Activated CD4-positive, alpha-beta T cell treated with anti-CD3 and anti-CD28 coated beads for 1 hour (primary cell): ENCODE measurements at regions not wholly inside any gene's neighbourhood (a gene's known extent, or its start where the extent isn't known, plus 50 kb on each side); places are given as distances from the start of the nearest gene placed in this dataset.
"Not testable (repeated sequence)": the region's sequence is repeated elsewhere in the genome, so short reads cannot be mapped to it uniquely, and the experiment has no call there.

Experiments
- DNase-seq: peaks from one replicate; pipeline ENCODE4 v3.0.0-alpha.2; 2020

DNA sequence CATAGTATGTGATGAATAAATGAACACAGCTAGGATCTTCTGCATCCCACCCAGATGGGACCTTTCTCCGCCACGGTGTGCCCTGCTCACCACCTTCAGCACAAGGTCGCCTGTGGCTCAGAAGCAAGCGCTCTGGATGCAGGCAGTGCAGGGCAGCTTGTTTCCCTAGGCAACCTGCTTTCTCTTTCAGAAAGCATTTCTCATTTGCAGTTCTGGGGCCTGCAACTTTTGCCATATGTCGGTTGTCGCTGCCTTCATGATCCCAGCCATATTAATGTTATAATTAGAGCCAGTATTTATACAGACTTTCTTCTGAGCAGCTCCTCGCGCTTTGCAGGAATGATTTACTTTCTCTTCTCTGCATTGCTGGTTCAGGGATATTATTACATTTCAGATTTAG is 692.8 kb downstream of the RNF144A start:
- no peak for DNase-seq

GRCh38 chr2:7611750-7612149 is 694.5 kb downstream of the RNF144A start:
- no peak for DNase-seq

DNA sequence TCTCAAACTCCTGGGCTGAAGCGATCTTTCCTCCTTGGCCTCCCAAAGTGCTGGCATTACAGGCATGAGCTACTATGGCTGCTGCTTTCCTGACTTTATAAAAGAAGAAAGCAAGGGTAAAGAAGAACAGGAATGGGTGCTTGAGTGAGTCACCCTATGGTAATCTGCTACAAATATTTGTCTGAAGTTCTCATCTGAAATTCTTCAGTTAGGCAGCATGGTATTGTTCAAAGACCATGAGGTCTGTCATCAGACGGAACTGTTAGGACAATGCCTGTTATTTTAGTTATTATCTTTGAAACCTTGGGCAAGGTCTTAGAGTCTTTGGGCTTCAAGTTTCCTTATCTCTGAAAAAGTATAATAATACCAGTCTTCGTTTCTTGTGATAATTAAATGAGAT is 695.8 kb downstream of the RNF144A start:
- DNase-seq: no peak

DNA sequence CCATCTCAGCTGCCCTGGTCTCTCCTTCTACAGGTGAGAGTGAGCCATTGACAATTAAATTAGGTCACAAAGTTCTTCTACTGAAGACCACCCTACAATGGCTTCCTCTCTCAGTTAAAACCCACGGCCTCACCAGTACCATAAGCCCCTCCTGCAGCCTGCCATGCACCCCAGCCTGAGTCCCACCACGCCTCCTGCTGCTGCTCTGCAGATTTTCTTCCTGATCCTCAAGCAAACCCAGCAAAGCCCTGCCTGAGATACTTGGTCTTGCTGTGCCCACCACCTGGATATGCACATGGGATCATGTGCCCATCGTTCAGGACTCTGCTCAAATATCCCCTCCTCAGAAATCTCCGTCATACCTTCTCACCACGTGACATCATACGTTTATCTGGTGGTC is 696.6 kb downstream of the RNF144A start:
- no peak for DNase-seq

GRCh38 chr2:7618031-7618430 is 700.8 kb downstream of the RNF144A start:
- DNase-seq: no peak

DNA sequence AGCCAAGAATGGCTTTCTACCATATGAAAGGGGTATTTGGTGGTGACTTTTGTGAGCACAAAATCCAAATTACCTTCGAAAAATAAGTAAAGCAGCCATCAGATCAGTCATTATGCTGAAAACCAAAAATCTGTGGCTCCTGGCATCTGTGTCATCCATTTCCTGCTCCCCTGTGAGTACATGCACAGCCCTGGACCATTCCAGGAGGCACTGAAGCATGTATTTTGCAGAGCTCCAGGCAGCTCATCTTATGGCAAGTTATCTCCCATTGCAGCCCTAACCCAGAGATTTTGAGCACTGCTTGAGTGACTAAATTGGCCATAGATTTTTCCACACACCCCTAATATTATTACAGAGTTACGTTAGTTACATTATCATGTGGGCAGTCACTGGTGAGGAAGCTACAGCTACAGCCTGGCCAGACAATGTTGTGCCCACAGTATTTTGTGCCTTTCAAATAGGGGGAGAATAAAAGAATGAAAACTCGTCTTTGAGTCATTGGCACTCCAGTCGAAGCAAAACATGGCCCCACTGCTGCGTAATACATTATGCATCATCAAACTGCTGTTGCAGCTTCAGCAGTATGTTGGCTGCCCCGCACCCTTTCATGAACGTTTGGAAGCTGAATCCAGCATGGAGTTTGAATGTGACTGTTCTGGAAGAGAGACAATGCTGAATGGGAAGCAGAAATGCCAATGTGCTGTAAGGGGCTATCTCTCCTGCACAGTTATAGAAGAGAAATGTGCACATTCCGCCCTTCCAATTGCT is 702.2 kb downstream of the RNF144A start:
- no peak for DNase-seq

GRCh38 chr2:7620255-7620654 is 703.0 kb downstream of the RNF144A start:
- DNase-seq: no peak

- DNase-seq: no peak
Observed at GRCh38 chr2:7621018-7621814, 704.0 kb downstream of the RNF144A start.

- DNase-seq: no peak
Observed at GRCh38 chr2:7625392-7626138, 708.4 kb downstream of the RNF144A start.

DNA sequence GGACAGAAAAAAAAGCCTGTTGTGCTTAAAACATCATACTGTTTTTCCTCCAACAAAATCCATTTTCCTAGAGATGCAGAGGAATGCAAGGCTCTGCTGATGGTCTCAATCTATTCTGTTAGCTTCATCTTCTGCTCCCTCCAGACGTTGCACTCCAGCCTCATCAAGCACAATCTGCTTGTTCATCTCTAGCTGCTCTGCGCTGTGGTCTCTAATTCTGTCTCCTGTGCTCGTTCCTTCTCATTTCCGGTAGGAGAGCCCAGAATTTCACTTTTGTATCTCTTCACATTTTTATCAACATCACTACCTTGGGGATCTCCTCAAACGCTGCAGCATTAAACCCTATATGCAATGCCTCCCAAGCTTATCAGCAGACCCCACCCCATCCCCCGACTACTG is 708.9 kb downstream of the RNF144A start:
- DNase-seq: no peak

DNA sequence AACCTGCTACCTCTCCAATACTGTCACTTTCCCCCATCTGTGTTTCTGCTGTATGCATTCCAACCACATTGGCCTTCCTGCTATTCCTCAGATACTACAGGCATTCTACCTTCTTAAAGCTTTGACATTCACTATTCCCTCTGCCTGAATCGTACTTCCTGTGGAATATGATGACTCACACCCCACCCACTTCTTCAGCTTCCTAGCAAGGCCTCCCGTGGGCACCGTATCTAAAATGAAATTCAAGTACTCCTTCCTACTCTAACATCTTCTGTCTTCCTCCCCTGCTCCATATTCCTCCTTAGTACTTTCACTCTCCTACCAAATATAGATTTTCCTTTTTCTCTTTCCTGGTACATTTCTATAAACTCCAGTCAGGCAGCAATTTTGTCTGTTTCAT is 710.4 kb downstream of the RNF144A start:
- DNase-seq: no peak

DNA sequence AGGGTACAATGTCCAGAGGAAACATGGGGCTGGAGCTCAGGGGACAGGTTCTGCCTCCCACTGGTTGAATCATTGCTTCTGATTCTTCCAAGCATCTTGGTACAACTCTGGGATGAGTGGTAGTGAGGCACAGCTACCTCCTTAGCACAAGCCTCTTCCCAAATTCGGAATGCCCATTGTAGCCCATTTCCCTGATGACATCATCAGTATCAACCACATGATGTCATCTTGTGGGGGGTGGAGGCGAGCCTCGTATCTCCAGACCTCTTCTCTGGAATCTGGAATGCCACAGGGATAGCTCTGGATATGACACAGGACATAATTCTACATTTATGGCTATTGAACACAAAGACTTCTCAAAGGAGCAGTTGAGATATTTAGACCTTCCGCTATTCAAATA is 715.2 kb downstream of the RNF144A start:
- DNase-seq: no peak

GRCh38 chr2:7633566-7634153 is 716.4 kb downstream of the RNF144A start:
- no peak for DNase-seq

- no peak for DNase-seq
Observed at GRCh38 chr2:7634409-7634808, 717.2 kb downstream of the RNF144A start.

- DNase-seq: no peak
Observed at GRCh38 chr2:7639476-7639875, 722.3 kb downstream of the RNF144A start.

DNA sequence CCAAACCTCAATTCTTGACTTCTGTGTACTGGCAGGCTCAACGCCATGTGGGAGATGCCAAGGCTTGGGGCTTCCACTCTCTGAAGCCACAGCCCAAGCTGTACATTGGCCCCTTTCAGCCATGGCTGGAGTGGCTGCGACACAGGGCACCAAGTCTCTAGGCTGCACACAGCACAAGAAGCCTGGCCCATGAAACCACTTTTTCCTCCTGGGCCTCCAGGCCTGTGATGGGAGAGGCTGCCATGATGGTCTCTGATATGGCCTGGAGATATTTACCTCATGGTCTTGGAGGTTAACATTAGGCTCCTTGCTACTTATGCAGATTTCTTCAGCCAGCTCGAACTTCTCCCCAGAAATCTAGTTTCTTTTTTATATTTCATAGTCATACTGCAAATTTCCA is 724.1 kb downstream of the RNF144A start:
- DNase-seq: not testable (repeated sequence)

DNA sequence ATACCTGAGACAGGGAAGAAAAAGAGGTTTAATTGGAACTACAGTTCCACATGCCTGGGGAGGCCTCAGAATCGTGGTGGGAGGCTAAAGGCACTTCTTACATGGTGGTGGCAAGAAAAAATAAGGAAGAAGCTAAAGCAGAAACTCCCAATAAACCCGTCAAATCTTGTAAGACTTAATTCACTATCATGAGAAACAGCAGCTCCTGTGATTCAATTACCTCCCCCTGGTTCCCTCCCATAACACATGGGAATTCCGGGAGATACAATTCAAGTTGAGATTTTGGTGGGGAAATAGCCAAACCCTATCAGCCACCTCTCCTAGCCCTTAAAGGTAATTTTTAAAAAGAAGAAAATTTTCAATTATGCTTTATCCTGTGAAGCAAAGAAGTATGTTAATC is 728.8 kb downstream of the RNF144A start:
- DNase-seq: no peak

DNA sequence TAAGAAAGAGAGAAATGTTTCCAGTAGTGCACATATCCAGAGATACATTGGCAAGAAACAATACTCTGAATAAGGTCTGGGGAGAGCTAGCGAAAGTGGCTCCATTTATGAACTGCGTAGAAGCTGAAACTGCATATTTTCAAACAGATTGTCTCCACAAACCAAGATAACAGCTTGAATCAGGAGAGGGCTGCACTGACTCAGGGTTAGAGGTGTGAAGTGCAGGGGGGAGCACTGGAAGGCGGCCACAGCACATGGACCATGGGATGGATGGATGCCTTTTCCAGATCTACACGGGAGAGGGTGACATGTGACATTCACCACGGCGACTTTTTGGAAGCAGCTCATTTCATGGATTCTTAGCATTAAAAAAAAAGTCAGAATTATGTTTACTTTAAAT is 729.4 kb downstream of the RNF144A start:
- no peak for DNase-seq

DNA sequence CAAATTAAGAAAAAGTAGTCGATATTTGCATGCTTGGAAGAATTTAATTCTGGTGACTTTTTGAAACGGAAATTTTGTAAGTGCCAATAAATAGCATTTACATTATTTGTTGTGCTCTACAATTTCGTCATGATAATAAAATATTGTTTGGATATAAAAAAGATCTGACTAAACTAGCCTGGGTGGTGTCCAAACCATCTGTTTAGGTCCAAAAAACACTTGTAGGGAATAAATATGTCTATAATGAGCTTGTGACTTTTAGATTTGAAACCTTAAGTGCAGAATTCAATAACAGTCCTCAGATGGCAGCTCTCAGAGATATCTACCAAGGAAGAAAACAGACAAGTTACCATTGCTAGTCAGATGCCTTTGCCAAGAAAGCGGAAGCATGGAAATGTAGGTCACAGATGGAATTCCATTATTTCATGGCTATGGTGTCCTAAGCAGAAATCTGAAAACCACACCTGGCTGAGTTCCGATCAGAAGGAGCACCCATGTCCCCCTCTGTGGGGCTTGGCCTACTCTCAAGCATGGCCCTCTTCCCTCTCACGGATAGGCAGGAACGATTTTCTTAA is 731.1 kb downstream of the RNF144A start:
- DNase-seq: no peak

DNA sequence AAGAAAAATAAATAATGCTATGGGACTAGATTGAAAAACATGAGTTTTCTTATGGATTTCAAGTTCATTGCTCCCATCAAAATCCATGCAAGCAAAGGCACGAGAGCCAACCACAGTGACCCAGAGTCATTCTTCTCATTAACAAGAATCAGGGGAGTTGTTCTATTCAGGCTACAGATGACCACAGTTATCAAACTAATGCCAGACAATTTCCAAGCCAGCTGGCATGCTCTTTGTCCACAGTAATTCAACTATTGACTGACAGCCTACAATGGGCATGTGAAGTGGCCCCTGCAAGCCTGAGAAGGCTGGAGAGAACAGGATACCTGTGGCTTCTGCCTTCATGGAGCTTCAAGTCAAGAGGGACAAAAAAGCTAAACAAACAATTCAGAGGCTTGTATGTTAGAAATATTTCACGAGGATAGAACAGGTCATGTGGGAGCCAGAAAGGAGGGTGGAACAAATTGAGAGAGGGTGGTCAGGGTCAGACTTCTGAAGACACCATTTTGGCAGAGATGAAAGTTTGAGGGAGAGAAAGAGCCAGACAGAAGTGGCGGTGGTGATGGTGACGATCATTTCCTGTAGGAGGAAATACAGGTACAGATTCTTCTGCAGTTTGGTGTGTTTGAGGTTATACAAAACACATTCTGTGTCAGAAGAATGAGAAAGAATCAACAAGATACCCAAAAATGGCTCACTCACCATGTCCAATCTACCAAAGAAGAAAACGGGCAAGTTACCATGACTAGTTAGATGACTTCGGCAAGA is 732.4 kb downstream of the RNF144A start:
- DNase-seq: no peak

DNA sequence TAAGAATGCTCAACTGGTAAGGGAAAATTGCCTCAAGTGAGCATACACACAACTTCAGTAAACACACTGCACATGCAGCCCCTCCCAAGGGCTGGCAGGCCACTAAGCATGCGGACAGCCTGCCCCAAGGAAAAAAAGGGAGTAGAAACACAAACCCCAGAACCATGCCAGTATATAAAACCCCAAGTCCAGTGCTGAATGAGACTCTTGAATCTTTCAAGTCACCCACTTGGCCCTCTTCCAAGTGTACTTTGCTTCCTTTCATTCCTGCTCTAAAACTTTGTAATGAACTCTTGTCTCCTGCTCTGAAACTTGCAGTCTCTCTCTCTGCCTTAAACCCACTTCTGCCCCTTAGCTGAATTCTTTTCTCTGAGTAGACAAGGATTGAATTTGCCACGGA is 736.4 kb downstream of the RNF144A start:
- no peak for DNase-seq

DNA sequence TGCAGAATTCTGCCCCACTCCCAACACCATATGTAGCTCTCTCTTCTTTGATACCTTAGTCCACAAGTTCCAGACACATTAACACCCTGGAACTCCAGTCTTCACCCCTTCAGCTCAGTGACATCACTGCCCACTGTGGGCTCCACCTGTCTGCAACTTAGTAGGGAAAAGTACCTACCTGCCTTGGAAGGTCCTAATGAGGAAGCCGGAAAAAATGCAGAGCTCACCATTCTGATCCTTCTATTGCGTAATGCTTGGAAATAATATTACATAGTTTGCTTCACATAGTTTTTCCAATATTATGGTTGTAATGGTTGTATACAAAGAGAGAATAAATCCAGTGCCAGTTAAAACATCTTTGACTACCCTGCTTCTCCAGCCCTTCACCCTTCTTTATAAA is 738.4 kb downstream of the RNF144A start:
- DNase-seq: no peak
